Frontal cortex (tissue), 3 donors: ENCODE measurements at regions not wholly inside any gene's neighbourhood (a gene's known extent, or its start where the extent isn't known, plus 50 kb on each side); places are given as distances from the start of the nearest gene placed in this dataset.

Source experiments
- DNase-seq, 2 donors: peaks; one replicate each; pipeline ENCODE4 v3.0.0; 2012; ENCODE audit warnings: low spot score in 2 of 2
- FAIRE-seq: peaks from 2 replicates; lab custom pipeline; 2012; peaks lifted over from hg19 to GRCh38; lab: Jason Lieb, UNC
- donor health status: control.
- donor health status: control.
- donor health status: control.

DNA sequence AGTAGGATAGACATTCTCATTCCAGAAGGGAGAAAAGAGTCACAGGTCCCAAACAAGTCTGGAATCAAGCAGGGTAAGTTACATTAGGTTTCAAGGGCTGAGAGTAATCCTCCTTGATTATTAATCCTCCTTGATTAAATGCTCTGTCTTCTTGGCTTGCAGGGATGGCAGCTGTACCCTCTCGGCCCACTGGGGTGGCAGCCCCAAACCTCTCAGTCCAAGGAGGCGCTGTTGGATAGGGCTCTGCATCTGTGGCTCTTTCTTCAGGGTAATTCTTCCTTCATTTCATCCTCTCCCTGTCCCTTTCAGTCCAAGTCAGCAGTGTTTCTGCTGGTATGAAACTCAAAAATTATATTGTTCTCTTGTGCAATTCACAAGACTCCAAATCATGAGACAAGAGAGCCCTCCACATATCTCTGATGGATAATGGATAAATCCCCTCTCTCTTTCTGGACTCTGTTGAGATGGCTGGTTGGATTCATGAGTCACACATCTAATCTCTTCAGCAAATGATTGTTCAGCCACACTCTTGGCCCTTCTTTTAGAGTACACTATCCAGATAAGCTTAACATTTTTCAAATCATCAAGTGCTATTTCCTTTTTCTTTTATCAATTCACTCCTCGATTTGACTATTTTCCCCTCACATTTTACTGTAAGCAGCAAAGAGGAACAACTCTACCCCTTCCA lies 323.7 kb upstream of the HTR2A start:
- DNase-seq: no peak
- FAIRE-seq: no peak

DNA sequence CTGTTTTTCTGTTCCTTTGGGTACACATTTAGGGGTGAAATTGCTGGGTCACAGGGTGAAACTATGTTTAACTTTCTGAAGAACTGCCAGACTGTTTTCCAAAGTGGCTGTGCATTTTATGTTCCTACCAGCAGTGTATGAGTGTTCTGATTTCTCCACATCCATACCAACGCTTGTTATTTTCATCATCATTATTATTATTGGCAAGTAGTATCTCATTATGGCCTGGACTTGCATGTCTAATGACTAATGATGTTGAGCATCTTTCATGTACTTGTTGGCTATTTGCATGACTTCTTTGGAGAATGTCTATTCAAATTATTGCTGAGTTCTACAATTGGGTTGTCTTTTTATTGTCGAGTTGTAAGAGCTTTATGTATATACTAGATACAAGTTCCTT lies 321.8 kb upstream of the HTR2A start:
- no peak for FAIRE-seq

DNA sequence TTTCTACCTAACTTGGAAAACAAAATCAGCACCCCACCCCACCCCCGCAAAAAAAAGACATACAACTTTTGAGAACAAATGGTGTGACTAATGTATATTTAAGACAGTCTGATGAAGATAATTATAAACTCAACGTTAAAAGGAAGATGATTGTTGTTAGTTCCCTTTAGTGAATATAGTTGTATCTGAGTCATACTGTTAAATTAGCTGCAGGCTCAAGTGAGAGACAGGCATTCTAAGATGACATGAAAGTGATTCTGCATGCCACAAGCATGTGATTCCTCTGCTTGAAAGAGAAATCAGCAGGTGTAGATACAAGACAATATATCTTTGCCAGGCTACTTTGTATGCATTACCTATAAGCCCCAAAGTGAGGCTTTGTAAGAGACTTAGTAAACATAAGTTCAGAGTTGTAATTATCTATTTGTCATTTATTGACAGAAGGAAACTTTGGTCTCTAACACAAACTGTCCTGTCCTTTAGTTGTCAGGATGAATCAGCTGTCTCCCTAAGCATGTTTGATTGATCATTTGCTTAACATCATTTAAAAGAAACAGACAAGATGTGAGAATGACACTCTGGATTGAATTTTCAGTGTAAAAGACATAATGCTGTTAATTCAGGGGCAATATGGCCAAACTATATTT lies 319.4 kb upstream of the HTR2A start:
- no peak for DNase-seq
- no peak for FAIRE-seq

More for the DNA sequence above, 321.8 kb upstream of the HTR2A start:
- DNase-seq: no peak

- FAIRE-seq (no peak), DNase-seq (no peak)
Measured at GRCh38 chr13:47215736-47216135, 318.9 kb upstream of the HTR2A start.

GRCh38 chr13:47213047-47213446 lies 316.2 kb upstream of the HTR2A start:
- DNase-seq (no peak), FAIRE-seq (no peak)

GRCh38 chr13:47211106-47211505 lies 314.3 kb upstream of the HTR2A start:
- DNase-seq: no peak
- FAIRE-seq: no peak

- no peak for FAIRE-seq
- DNase-seq: no peak
Measured at GRCh38 chr13:47206111-47206510, 309.3 kb upstream of the HTR2A start.

GRCh38 chr13:47190696-47191305 lies 293.9 kb upstream of the HTR2A start:
- FAIRE-seq (no peak), DNase-seq (no peak)

- no peak for FAIRE-seq
Measured at GRCh38 chr13:47188802-47189201, 291.9 kb upstream of the HTR2A start.

DNA sequence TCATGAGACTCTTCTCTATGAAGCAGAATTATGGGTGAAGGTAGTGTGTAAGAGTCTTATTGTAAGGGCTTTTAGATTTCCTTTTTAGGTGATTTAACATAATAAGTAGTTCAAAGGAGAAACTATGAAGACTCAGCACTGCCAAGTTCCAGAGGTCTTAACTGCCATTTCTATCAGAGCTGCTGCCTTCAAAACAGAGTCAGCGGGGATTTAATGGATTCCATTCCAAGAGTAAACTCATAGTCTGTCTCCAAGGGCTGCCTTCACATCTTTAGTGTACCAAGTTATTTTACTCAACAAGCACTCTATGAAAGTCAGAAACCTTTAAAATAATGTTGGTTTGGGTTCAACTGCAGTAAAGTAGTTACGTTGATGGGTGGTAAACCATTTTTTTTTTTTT lies 289.6 kb upstream of the HTR2A start:
- DNase-seq: no peak
- no peak for FAIRE-seq

More at GRCh38 chr13:47188802-47189201, 291.9 kb upstream of the HTR2A start:
- DNase-seq: no peak

DNA sequence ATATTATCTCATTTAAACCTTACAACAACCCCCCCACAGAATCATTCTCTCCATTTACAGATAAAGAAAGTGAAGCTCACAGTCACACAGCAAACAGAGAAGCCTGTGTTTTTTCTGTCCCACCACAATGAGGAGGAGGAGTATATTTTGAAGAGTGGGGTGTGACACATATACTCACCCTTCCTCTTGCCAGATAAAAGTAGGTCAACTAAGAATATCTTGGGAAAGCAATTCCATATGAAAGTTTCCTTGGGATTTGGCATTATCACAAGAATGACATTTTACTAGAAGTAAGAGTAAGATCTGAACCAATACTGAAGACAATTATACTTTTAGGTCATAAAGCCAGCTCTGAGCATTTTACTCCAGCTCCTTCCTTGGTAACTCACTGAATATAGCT lies 287.5 kb upstream of the HTR2A start:
- DNase-seq: no peak
- no peak for FAIRE-seq

- DNase-seq: no peak
- no peak for FAIRE-seq
Measured at GRCh38 chr13:47179321-47179720, 282.5 kb upstream of the HTR2A start.

GRCh38 chr13:47178090-47178950 lies 281.5 kb upstream of the HTR2A start:
- FAIRE-seq: no peak
- no peak for DNase-seq

- no peak for DNase-seq
- no peak for FAIRE-seq
Measured at GRCh38 chr13:47175172-47175866, 278.5 kb upstream of the HTR2A start.

DNA sequence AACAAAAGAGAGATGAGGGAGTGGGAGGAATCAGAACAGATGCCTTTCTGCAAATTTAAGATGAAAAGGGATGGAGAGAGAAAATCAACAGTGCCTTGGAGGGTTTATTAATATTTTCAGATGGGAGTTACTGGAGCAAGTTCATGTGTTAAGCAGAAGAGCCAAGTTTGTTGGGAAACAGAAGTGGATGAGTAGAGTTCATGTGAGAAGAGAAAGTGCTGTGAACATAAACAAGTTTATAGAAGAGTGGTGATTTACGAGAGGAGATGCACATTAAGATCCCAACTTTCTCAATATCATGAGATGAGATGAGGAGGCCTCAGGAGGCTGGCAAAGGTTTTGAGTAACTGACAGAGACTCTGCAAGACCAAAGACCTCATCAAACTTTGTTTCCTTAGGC lies 274.1 kb upstream of the HTR2A start:
- DNase-seq: no peak
- no peak for FAIRE-seq

GRCh38 chr13:47168618-47169017 lies 271.8 kb upstream of the HTR2A start:
- FAIRE-seq (no peak), DNase-seq (no peak)

- FAIRE-seq (no peak), DNase-seq (no peak)
Measured at GRCh38 chr13:47168066-47168465, 271.2 kb upstream of the HTR2A start.

DNA sequence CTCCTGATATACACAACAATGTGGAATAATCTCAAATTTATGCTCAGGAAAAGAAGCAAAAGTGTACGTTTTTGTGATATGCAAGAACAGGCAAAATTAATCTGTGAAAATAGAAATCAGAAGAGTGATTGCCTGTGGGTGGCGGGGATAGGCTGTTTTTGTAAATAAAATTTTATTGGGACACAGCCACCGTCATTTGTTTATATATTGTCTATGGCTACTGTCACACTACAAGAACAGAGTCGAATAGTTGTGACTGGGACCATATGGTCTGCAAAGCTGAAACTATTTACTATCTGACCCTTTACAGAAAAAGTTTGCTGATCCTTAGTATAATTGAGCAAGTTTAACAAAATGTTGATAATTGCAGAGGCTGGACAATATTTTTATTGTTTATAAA lies 269.5 kb upstream of the HTR2A start:
- no peak for DNase-seq
- no peak for FAIRE-seq

DNA sequence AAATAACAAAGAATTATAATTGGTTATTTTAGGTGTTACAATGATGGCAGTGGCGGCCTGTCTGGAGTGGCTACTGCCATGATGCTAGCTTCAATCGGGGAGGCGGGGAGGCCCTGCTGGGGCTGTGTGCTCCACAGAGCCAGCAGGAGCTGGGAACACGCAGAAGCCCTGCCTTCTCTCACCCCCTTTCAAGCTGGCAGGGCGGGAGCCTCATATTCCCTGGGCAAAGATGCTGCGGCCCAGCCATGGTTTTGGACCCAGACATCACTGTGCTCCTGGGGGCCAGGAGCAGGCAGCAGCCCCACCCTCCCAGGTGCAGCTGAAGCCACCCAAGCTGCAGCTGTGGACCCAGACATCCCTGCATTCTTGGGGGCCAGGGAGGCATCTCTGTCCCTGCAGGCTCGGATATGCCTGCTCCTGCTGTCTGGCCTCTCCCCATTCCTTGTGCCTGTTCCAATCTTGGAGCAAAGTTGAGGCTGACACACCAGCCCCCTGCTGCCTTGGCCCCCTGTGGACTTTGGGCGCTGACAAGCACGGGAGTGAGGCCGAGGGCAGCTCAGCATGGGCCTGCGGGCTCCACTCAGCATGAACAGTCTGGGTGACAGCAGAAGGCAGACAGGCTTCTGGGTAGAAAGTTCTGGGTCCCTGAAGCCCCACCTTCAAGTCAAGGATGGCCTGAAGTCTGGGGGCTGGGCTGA lies 263.1 kb upstream of the HTR2A start:
- FAIRE-seq (no peak), DNase-seq (no peak)
